IMR-90 (cell line): ENCODE measurements at regions not wholly inside any gene's neighbourhood (a gene's known extent, or its start where the extent isn't known, plus 50 kb on each side); places are given as distances from the start of the nearest gene placed in this dataset.

Experiments
- ATAC-seq: fragments of 200-7000 bp; cut with Tn5 transposase; 2 replicates; pipeline ENCODE4 v1.9.1; 2020; ENCODE audit warnings: low read depth, mild to moderate bottlenecking, moderate library complexity
- BruUV-seq: library from RNA; stranded (reverse); fragments of 400-500 nt; replicated peaks from 2 replicates; lab custom pipeline; 2021; lab: Mats Ljungman, UMichigan
- CTCF ChIA-PET: fragments of 300-600 bp; formaldehyde crosslinking; extraction: SDS; loops from one replicate; lab custom pipeline; 2021; ENCODE audit warnings: antibody characterized with exemption; lab: Yijun Ruan, JAX
- POLR2A ChIA-PET: fragments of 300-600 bp; sonication (Branson Sonifier 250); formaldehyde crosslinking; loops from one replicate; lab custom pipeline; 2022; ENCODE audit warnings: antibody characterized with exemption; ENCODE audit not compliant: unreplicated experiment; lab: Charles Lee
- DNase-seq: peaks from one replicate; pipeline ENCODE4 v3.0.0; 2013
- H2AFZ ChIP-seq: replicated peaks from 2 replicates; pipeline ENCODE3; 2013; ENCODE audit warnings: low read length, mild to moderate bottlenecking; ENCODE audit not compliant: poor library complexity
- H2AK5ac ChIP-seq: 2 replicates; pipeline ENCODE4 v1.6.1; 2013; ENCODE audit warnings: low read depth, low read length, inconsistent platforms
- H2AK9ac ChIP-seq: replicated peaks from 2 replicates; pipeline ENCODE3; 2013; ENCODE audit warnings: mild to moderate bottlenecking, low read depth, low read length, moderate library complexity; ENCODE audit not compliant: poor library complexity
- H2BK120ac ChIP-seq: 2 replicates; pipeline ENCODE4 v1.6.1; 2013; ENCODE audit warnings: low read depth, low read length, inconsistent platforms
- H2BK15ac ChIP-seq: 3 replicates; pipeline ENCODE4 v1.6.1; 2013; ENCODE audit warnings: low read depth, low read length, inconsistent platforms
- H2BK20ac ChIP-seq: 2 replicates; pipeline ENCODE4 v1.6.1; 2013; ENCODE audit warnings: low read depth, mild to moderate bottlenecking, inconsistent platforms, low read length, moderate library complexity
- H2BK5ac ChIP-seq: 2 replicates; pipeline ENCODE4 v1.6.1; 2013; ENCODE audit warnings: mild to moderate bottlenecking, low read depth, low read length, inconsistent platforms; ENCODE audit not compliant: poor library complexity, severe bottlenecking
- H3K14ac ChIP-seq: replicated peaks from 2 replicates; pipeline ENCODE4 v1.6.1; 2013; ENCODE audit warnings: low read depth, low read length, inconsistent platforms
- H3K18ac ChIP-seq: 2 replicates; pipeline ENCODE4 v1.6.1; 2013; ENCODE audit warnings: low read depth, low read length, control low read depth
- H3K23ac ChIP-seq: 2 replicates; pipeline ENCODE4 v1.6.1; 2013; ENCODE audit warnings: low read depth, low read length, inconsistent platforms
- H3K27ac ChIP-seq: 2 replicates; pipeline ENCODE4 v1.5.1; 2013; ENCODE audit warnings: mild to moderate bottlenecking, control low read depth, low read length; ENCODE audit not compliant: insufficient read depth
- H3K27me3 ChIP-seq: 2 replicates; pipeline ENCODE4 v1.6.1; 2013; ENCODE audit warnings: low read length; ENCODE audit not compliant: control insufficient read depth, insufficient read depth
- H3K36me3 ChIP-seq: 2 replicates; pipeline ENCODE4 v1.6.1; 2013; ENCODE audit warnings: low read length, mixed read lengths; ENCODE audit not compliant: control insufficient read depth, insufficient read depth
- H3K4ac ChIP-seq: 2 replicates; pipeline ENCODE4 v1.6.1; 2013; ENCODE audit warnings: low read depth, low read length, inconsistent platforms
- H3K4me1 ChIP-seq: 2 replicates; pipeline ENCODE4 v1.6.1; 2013; ENCODE audit warnings: low read length, mixed read lengths; ENCODE audit not compliant: control insufficient read depth, insufficient read depth
- H3K4me2 ChIP-seq: 2 replicates; pipeline ENCODE4 v1.6.1; 2013; ENCODE audit warnings: low read depth, mild to moderate bottlenecking, control low read depth, low read length, moderate library complexity
- H3K4me3 ChIP-seq: 2 replicates; pipeline ENCODE4 v1.5.1; 2013; ENCODE audit warnings: low read depth, mild to moderate bottlenecking, control low read depth, low read length, moderate library complexity; ENCODE audit not compliant: insufficient read depth
- H3K56ac ChIP-seq: 2 replicates; pipeline ENCODE4 v1.6.1; 2013; ENCODE audit warnings: low read length, inconsistent platforms; ENCODE audit not compliant: insufficient read depth; ENCODE audit errors: extremely low read depth
- H3K79me1 ChIP-seq, 2 experiments: 2 replicates each; pipeline ENCODE4 v1.6.1; 2013; ENCODE audit warnings: low read length in 2 of 2, inconsistent platforms in 1 of 2, low read depth in 1 of 2
- H3K9ac ChIP-seq: 2 replicates; pipeline ENCODE4 v1.6.1; 2013; ENCODE audit warnings: low read depth, low read length, control low read depth
- H3K9me1 ChIP-seq: 2 replicates; pipeline ENCODE4 v1.6.1; 2013; ENCODE audit warnings: low read length, inconsistent platforms; ENCODE audit not compliant: insufficient read depth
- H3K9me3 ChIP-seq: 2 replicates; pipeline ENCODE4 v1.6.1; 2013; ENCODE audit warnings: low read length; ENCODE audit not compliant: control insufficient read depth, insufficient read depth
- H4K20me1 ChIP-seq: 2 replicates; pipeline ENCODE4 v1.6.1; 2013; ENCODE audit warnings: low read length, inconsistent platforms; ENCODE audit not compliant: insufficient read depth
- H4K5ac ChIP-seq: 2 replicates; pipeline ENCODE4 v1.6.1; 2013; ENCODE audit warnings: mild to moderate bottlenecking, low read depth, low read length, control low read depth
- H4K8ac ChIP-seq, 2 experiments: 2 replicates each; pipeline ENCODE4 v1.6.1; 2013; ENCODE audit warnings: low read depth in 2 of 2, low read length in 2 of 2, control low read depth in 1 of 2, inconsistent platforms in 1 of 2
- H4K91ac ChIP-seq: 2 replicates; pipeline ENCODE4 v1.6.1; 2013; ENCODE audit warnings: low read depth, low read length, inconsistent platforms; ENCODE audit not compliant: insufficient read depth
- MXI1 ChIP-seq: IDR thresholded peaks from 2 replicates; pipeline ENCODE4 v1.6.1; 2012; ENCODE audit warnings: low read depth, mild to moderate bottlenecking, low read length, moderate library complexity, borderline replicate concordance
- RAD21 ChIP-seq: IDR thresholded peaks from 2 replicates; pipeline ENCODE4 v1.6.1; 2012; ENCODE audit warnings: low read length, improper control_type of control experiment
- RCOR1 ChIP-seq: IDR thresholded peaks from 2 replicates; pipeline ENCODE4 v1.6.1; 2012; ENCODE audit warnings: mild to moderate bottlenecking, low read length, improper control_type of control experiment; ENCODE audit not compliant: insufficient replicate concordance
- RFX5 ChIP-seq: IDR thresholded peaks from 2 replicates; pipeline ENCODE4 v1.8.0; 2012; ENCODE audit warnings: low read depth, mild to moderate bottlenecking, low read length, moderate library complexity
- SMC3 ChIP-seq: fragments of 150-350 bp; IDR thresholded peaks from 2 replicates; pipeline ENCODE4 v1.6.1; 2016; ENCODE audit warnings: low read depth, mild to moderate bottlenecking, antibody characterized with exemption, low read length, moderate library complexity
- WGBS, 2 experiments: methylation state at CpG; one replicate each; pipeline versions ENCODE4 v1.1.5 to v1.1.7; 2013; ENCODE audit warnings: missing lambda C conversion rate in 2 of 2; ENCODE audit not compliant: insufficient read length in 1 of 2; ENCODE audit errors: extremely low coverage in 2 of 2; 5-methylcytosine and 5-hydroxymethylcytosine counted together
- dilution Hi-C: fragments of 300-500 bp; cut with HindIII; formaldehyde crosslinking; loops from one replicate; pipeline ENCODE4 v1.14.3; 2018; ENCODE audit warnings: low sequenced_read_pairs; ENCODE audit not compliant: unreplicated experiment
- in situ Hi-C: fragments of 300-500 bp; cut with MboI; formaldehyde crosslinking; loops from 3 replicates; pipeline ENCODE4 v1.14.3; 2019; ENCODE audit warnings: low sequenced_read_pairs, inconsistent platforms, mixed read lengths
- intact Hi-C: fragments of 100-400 bp; cut with micrococcal nuclease; formaldehyde crosslinking; loops from 2 replicates; pipeline ENCODE4 v1.10.0; 2022
- TF ChIP-seq, protein P1 (sequence below): conservative IDR thresholded peaks from 2 replicates; pipeline ENCODE4 v1.5.1; 2012; ENCODE audit warnings: mild to moderate bottlenecking, low read depth, low read length, improper control_type of control experiment

DNA sequence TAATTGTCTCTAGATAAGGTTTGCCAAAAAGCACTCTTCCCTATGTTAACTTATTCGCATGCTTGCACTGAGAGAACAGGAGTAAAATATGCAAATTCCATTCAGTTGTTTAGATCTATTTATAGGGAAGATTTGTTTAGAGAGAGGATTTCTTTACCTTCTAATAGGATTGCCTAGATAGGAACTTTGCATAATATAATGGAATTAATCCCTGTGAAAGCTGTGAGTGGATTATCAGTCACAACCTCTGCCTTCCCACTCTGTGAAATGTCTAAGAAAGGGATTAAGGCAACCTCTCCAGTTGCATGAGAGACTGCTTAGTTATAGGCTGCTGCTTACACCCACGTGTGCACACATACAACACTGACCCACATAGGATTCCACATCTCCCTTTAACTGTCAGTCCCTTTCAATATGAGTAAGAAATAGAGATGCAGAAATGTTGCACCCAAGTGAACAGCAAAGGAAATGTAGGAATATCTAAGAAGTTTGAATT is 83.2 kb downstream of the ALG10B start:
- peaks cover 3% of the 10 kb centered on the region; the same call in 1 of the 2 replicates for H3K9me3 ChIP-seq
- H3K79me1 ChIP-seq, result no peaks in the 10 kb centered on the region
- no peak overlapping the region for H2BK15ac ChIP-seq
- no peak overlapping the region for H4K5ac ChIP-seq
- H3K23ac ChIP-seq, result no peak overlapping the region
- H3K4me3 ChIP-seq, result no peak overlapping the region
- no peak overlapping the region for H3K18ac ChIP-seq
- ATAC-seq (no peak), DNase-seq (no peak)
- H2AFZ ChIP-seq, result no peak overlapping the region
- H3K4ac ChIP-seq, result no peak overlapping the region
- no peak for TF ChIP-seq RAD21
- TF ChIP-seq SMC3, result no peak
- TF ChIP-seq RFX5, result no peak
- TF ChIP-seq, protein P1, sequence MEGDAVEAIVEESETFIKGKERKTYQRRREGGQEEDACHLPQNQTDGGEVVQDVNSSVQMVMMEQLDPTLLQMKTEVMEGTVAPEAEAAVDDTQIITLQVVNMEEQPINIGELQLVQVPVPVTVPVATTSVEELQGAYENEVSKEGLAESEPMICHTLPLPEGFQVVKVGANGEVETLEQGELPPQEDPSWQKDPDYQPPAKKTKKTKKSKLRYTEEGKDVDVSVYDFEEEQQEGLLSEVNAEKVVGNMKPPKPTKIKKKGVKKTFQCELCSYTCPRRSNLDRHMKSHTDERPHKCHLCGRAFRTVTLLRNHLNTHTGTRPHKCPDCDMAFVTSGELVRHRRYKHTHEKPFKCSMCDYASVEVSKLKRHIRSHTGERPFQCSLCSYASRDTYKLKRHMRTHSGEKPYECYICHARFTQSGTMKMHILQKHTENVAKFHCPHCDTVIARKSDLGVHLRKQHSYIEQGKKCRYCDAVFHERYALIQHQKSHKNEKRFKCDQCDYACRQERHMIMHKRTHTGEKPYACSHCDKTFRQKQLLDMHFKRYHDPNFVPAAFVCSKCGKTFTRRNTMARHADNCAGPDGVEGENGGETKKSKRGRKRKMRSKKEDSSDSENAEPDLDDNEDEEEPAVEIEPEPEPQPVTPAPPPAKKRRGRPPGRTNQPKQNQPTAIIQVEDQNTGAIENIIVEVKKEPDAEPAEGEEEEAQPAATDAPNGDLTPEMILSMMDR, result no peak
- TF ChIP-seq RCOR1, result no peak
- no peak for TF ChIP-seq MXI1
- no peaks in the 10 kb centered on the region for H3K36me3 ChIP-seq
- no peaks in the 10 kb centered on the region for H4K20me1 ChIP-seq
- intact Hi-C loops (no loop called here), in situ Hi-C loops (no loop called here), dilution Hi-C loops (no loop called here)
- no peaks in the 10 kb centered on the region for H3K4me1 ChIP-seq
- no peak overlapping the region for H3K14ac ChIP-seq
- H2AK9ac ChIP-seq, result no peak overlapping the region
- H3K4me2 ChIP-seq, result no peak overlapping the region
- H4K8ac ChIP-seq, result no peak overlapping the region
- no peak overlapping the region for H4K91ac ChIP-seq
- WGBS, 2 experiments, result no CpG with 5 or more reads among the region's 2 CpGs
- H2BK5ac ChIP-seq, result no peak overlapping the region
- BruUV-seq, result no TSS peak
- no peaks in the 10 kb centered on the region for H3K27me3 ChIP-seq
- CTCF ChIA-PET, result no interaction called here
- H3K56ac ChIP-seq, result no peak overlapping the region
- no peak overlapping the region for H3K9ac ChIP-seq
- no peak overlapping the region for H3K27ac ChIP-seq
- no peak overlapping the region for H2BK120ac ChIP-seq
- POLR2A ChIA-PET, result no interaction called here
- no peak overlapping the region for H2BK20ac ChIP-seq
- H3K9me1 ChIP-seq, result no peaks in the 10 kb centered on the region
- H2AK5ac ChIP-seq, result no peak overlapping the region
